ENCODE measurements at regions not wholly inside any gene's neighbourhood (a gene's known extent, or its start where the extent isn't known, plus 50 kb on each side); places are given as distances from the start of the nearest gene placed in this dataset.
"Not testable (repeated sequence)": the region's sequence is repeated elsewhere in the genome, so short reads cannot be mapped to it uniquely, and the experiment has no call there.

- H3K4me1 Mint-ChIP-seq = no peaks in the 10 kb centered on the region
- no peaks in the 10 kb centered on the region for H3K9me3 Mint-ChIP-seq
- H3K27ac Mint-ChIP-seq = no peak overlapping the region
- H3K27me3 Mint-ChIP-seq = peaks cover 7% of the 10 kb centered on the region
- H3K4me3 Mint-ChIP-seq = no peak overlapping the region
- H3K36me3 Mint-ChIP-seq = no peaks in the 10 kb centered on the region
Measured at GRCh38 chr1:243957141-243957540, 93.9 kb upstream of the ZBTB18 start.

- H3K4me3 Mint-ChIP-seq = no peak overlapping the region
- H3K36me3 Mint-ChIP-seq = no peaks in the 10 kb centered on the region
- H3K4me1 Mint-ChIP-seq = no peaks in the 10 kb centered on the region
- H3K9me3 Mint-ChIP-seq = no peaks in the 10 kb centered on the region
- H3K27me3 Mint-ChIP-seq = peaks cover 7% of the 10 kb centered on the region
- no peak overlapping the region for H3K27ac Mint-ChIP-seq
Measured at GRCh38 chr1:243956450-243956849, 94.6 kb upstream of the ZBTB18 start.

- H3K4me1 Mint-ChIP-seq, H3K36me3 Mint-ChIP-seq, H3K27me3 Mint-ChIP-seq, H3K27ac Mint-ChIP-seq, H3K4me3 Mint-ChIP-seq, H3K9me3 Mint-ChIP-seq: not testable (repeated sequence)
Measured at GRCh38 chr1:243951207-243951606, 99.9 kb upstream of the ZBTB18 start.

GRCh38 chr1:243950166-243950565, 100.1 kb upstream of the AKT3 start:
- Mint-ChIP-seq H3K4me1 (no peaks in the 10 kb centered on the region), H3K9me3 (no peaks in the 10 kb centered on the region), H3K27ac (no peak overlapping the region), H3K36me3 (no peaks in the 10 kb centered on the region), H3K4me3 (no peak overlapping the region), H3K27me3 (no peaks in the 10 kb centered on the region)

GRCh38 chr1:243946946-243947345, 96.9 kb upstream of the AKT3 start:
- H3K36me3 Mint-ChIP-seq = no peaks in the 10 kb centered on the region
- no peaks in the 10 kb centered on the region for H3K4me1 Mint-ChIP-seq
- H3K27ac Mint-ChIP-seq = no peak overlapping the region
- H3K4me3 Mint-ChIP-seq = no peak overlapping the region
- H3K27me3 Mint-ChIP-seq = no peaks in the 10 kb centered on the region
- no peaks in the 10 kb centered on the region for H3K9me3 Mint-ChIP-seq

- no peaks in the 10 kb centered on the region for H3K27me3 Mint-ChIP-seq
- H3K9me3 Mint-ChIP-seq = no peaks in the 10 kb centered on the region
- no peak overlapping the region for H3K4me3 Mint-ChIP-seq
- no peaks in the 10 kb centered on the region for H3K4me1 Mint-ChIP-seq
- no peak overlapping the region for H3K27ac Mint-ChIP-seq
- H3K36me3 Mint-ChIP-seq = no peaks in the 10 kb centered on the region
Measured at GRCh38 chr1:243946253-243946652, 96.2 kb upstream of the AKT3 start.

- Mint-ChIP-seq H3K27me3 (no peaks in the 10 kb centered on the region), H3K27ac (no peak overlapping the region), H3K36me3 (no peaks in the 10 kb centered on the region), H3K4me3 (no peak overlapping the region), H3K4me1 (no peaks in the 10 kb centered on the region), H3K9me3 (no peaks in the 10 kb centered on the region)
Measured at GRCh38 chr1:243945727-243946126, 95.7 kb upstream of the AKT3 start.

- Mint-ChIP-seq H3K36me3 (no peaks in the 10 kb centered on the region), H3K9me3 (no peaks in the 10 kb centered on the region), H3K4me3 (no peak overlapping the region), H3K4me1 (no peaks in the 10 kb centered on the region), H3K27ac (no peak overlapping the region), H3K27me3 (no peaks in the 10 kb centered on the region)
Measured at GRCh38 chr1:243944429-243945160, 94.6 kb upstream of the AKT3 start.

- H3K36me3 Mint-ChIP-seq = no peaks in the 10 kb centered on the region
- no peak overlapping the region for H3K27ac Mint-ChIP-seq
- no peak overlapping the region for H3K4me3 Mint-ChIP-seq
- peaks cover 5% of the 10 kb centered on the region for H3K4me1 Mint-ChIP-seq
- no peaks in the 10 kb centered on the region for H3K27me3 Mint-ChIP-seq
- no peaks in the 10 kb centered on the region for H3K9me3 Mint-ChIP-seq
Measured at GRCh38 chr1:243943671-243944428, 93.8 kb upstream of the AKT3 start.

- Mint-ChIP-seq H3K27ac (no peak overlapping the region), H3K4me1 (peaks cover 9% of the 10 kb centered on the region), H3K4me3 (no peak overlapping the region), H3K36me3 (no peaks in the 10 kb centered on the region), H3K9me3 (no peaks in the 10 kb centered on the region), H3K27me3 (no peaks in the 10 kb centered on the region)
Measured at GRCh38 chr1:243942196-243943150, 92.4 kb upstream of the AKT3 start.

- H3K4me3 Mint-ChIP-seq = no peak overlapping the region
- H3K27ac Mint-ChIP-seq = no peak overlapping the region
- H3K4me1 Mint-ChIP-seq = peaks cover 9% of the 10 kb centered on the region
- no peaks in the 10 kb centered on the region for H3K36me3 Mint-ChIP-seq
- peaks cover 1% of the 10 kb centered on the region for H3K9me3 Mint-ChIP-seq
- no peaks in the 10 kb centered on the region for H3K27me3 Mint-ChIP-seq
Measured at GRCh38 chr1:243940451-243940850, 90.4 kb upstream of the AKT3 start.

GRCh38 chr1:243939167-243939848, 89.3 kb upstream of the AKT3 start:
- Mint-ChIP-seq H3K4me3 (no peak overlapping the region), H3K9me3 (peaks cover 12% of the 10 kb centered on the region), H3K27me3 (peaks cover 4% of the 10 kb centered on the region), H3K27ac (peak overlapping the region; percentile 42), H3K4me1 (peaks cover 9% of the 10 kb centered on the region), H3K36me3 (peaks cover 5% of the 10 kb centered on the region)

- Mint-ChIP-seq H3K4me1 (peaks cover 9% of the 10 kb centered on the region), H3K27me3 (peaks cover 4% of the 10 kb centered on the region), H3K9me3 (peaks cover 12% of the 10 kb centered on the region), H3K4me3 (no peak overlapping the region), H3K36me3 (peaks cover 5% of the 10 kb centered on the region), H3K27ac (no peak overlapping the region)
Measured at GRCh38 chr1:243938208-243938607, 88.2 kb upstream of the AKT3 start.

- Mint-ChIP-seq H3K9me3 (peaks cover 12% of the 10 kb centered on the region), H3K27ac (no peak overlapping the region), H3K27me3 (peaks cover 5% of the 10 kb centered on the region), H3K4me1 (peaks cover 4% of the 10 kb centered on the region), H3K36me3 (peaks cover 5% of the 10 kb centered on the region), H3K4me3 (no peak overlapping the region)
Measured at GRCh38 chr1:243933495-243933894, 83.5 kb upstream of the AKT3 start.

GRCh38 chr1:243931957-243932356, 81.9 kb upstream of the AKT3 start:
- H3K9me3 Mint-ChIP-seq = peaks cover 12% of the 10 kb centered on the region

More at GRCh38 chr1:243931957-243932356, 81.9 kb upstream of the AKT3 start:
- Mint-ChIP-seq H3K4me1 (no peaks in the 10 kb centered on the region), H3K4me3 (no peak overlapping the region), H3K36me3 (peaks cover 5% of the 10 kb centered on the region), H3K27ac (no peak overlapping the region), H3K27me3 (peaks cover 5% of the 10 kb centered on the region)

Measured in activated naive CD4-positive, alpha-beta T cell treated with anti-CD3 and anti-CD28 coated beads, Interleukin-2, amount 50 U/mL, for 24 hours (primary cell).